GM10266 (cell line): ENCODE measurements at regions not wholly inside any gene's neighbourhood (a gene's known extent, or its start where the extent isn't known, plus 50 kb on each side); places are given as distances from the start of the nearest gene placed in this dataset.

ENCODE experiments used
- DNase-seq: peaks from one replicate; pipeline ENCODE4 v3.0.0; 2012; ENCODE audit errors: extremely low spot score
- CTCF ChIP-seq: IDR thresholded peaks from 2 replicates; pipeline ENCODE4 v1.5.1; 2012; ENCODE audit warnings: mild to moderate bottlenecking, low read depth; ENCODE audit not compliant: control insufficient read depth, insufficient read depth; ENCODE audit errors: missing control alignments

GRCh38 chr2:217437290-217437870, 565.4 kb downstream of the TNS1 start:
- no peak for DNase-seq
- no peak for TF ChIP-seq CTCF

GRCh38 chr2:217436386-217436785, 566.4 kb downstream of the TNS1 start:
- DNase-seq = no peak
- TF ChIP-seq CTCF = no peak

GRCh38 chr2:217434180-217434975, 568.4 kb downstream of the TNS1 start:
- DNase-seq = peak; percentile 81
- TF ChIP-seq CTCF = no peak

GRCh38 chr2:217433522-217433921, 569.3 kb downstream of the TNS1 start:
- no peak for TF ChIP-seq CTCF
- no peak for DNase-seq

- TF ChIP-seq CTCF = no peak
- no peak for DNase-seq
Measured at GRCh38 chr2:217431577-217432269, 571.1 kb downstream of the TNS1 start.

- no peak for DNase-seq
- no peak for TF ChIP-seq CTCF
Measured at GRCh38 chr2:217430916-217431576, 571.2 kb upstream of the TNP1 start.
